Kidney epithelial cell (primary cell): ENCODE measurements at regions not wholly inside any gene's neighbourhood (a gene's known extent, or its start where the extent isn't known, plus 50 kb on each side); places are given as distances from the start of the nearest gene placed in this dataset.
A peak's percentile ranks its signal among the peaks of the same experiment; 100 is the strongest.

ENCODE experiments used
- DNase-seq: peaks from one replicate; pipeline ENCODE4 v3.0.0-alpha.2; 2010; ENCODE audit warnings: low read depth
- H3K27me3 ChIP-seq: 2 replicates; pipeline ENCODE4 v1.6.0; 2011; ENCODE audit warnings: low read length; ENCODE audit not compliant: control insufficient read depth, insufficient read depth
- H3K36me3 ChIP-seq: 2 replicates; pipeline ENCODE4 v1.5.1; 2011; ENCODE audit warnings: low read length; ENCODE audit not compliant: control insufficient read depth, insufficient read depth
- H3K4me3 ChIP-seq: 2 replicates; pipeline ENCODE4 v1.5.1; 2011; ENCODE audit warnings: low read depth, mild to moderate bottlenecking, control low read depth, low read length
- TF ChIP-seq, protein P1 (sequence below): IDR thresholded peaks from 2 replicates; pipeline ENCODE4 v1.5.1; 2011; ENCODE audit warnings: mild to moderate bottlenecking, moderate library complexity, low read length, control low read depth, inconsistent platforms; ENCODE audit not compliant: insufficient read depth, poor library complexity, severe bottlenecking

GRCh38 chr20:57048027-57048869 lies 218.2 kb downstream of the BMP7 start:
- no peak for DNase-seq
- Histone ChIP-seq H3K36me3 (no peaks in the 10 kb centered on the region), H3K27me3 (no peaks in the 10 kb centered on the region), H3K4me3 (no peak overlapping the region)
- TF ChIP-seq, protein P1, sequence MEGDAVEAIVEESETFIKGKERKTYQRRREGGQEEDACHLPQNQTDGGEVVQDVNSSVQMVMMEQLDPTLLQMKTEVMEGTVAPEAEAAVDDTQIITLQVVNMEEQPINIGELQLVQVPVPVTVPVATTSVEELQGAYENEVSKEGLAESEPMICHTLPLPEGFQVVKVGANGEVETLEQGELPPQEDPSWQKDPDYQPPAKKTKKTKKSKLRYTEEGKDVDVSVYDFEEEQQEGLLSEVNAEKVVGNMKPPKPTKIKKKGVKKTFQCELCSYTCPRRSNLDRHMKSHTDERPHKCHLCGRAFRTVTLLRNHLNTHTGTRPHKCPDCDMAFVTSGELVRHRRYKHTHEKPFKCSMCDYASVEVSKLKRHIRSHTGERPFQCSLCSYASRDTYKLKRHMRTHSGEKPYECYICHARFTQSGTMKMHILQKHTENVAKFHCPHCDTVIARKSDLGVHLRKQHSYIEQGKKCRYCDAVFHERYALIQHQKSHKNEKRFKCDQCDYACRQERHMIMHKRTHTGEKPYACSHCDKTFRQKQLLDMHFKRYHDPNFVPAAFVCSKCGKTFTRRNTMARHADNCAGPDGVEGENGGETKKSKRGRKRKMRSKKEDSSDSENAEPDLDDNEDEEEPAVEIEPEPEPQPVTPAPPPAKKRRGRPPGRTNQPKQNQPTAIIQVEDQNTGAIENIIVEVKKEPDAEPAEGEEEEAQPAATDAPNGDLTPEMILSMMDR: peak; percentile 66

GRCh38 chr20:57049296-57049695 lies 217.1 kb downstream of the BMP7 start:
- no peak for DNase-seq
- H3K4me3 ChIP-seq: no peak overlapping the region
- no peaks in the 10 kb centered on the region for H3K27me3 ChIP-seq
- no peaks in the 10 kb centered on the region for H3K36me3 ChIP-seq
- TF ChIP-seq, protein P1: no peak

DNA sequence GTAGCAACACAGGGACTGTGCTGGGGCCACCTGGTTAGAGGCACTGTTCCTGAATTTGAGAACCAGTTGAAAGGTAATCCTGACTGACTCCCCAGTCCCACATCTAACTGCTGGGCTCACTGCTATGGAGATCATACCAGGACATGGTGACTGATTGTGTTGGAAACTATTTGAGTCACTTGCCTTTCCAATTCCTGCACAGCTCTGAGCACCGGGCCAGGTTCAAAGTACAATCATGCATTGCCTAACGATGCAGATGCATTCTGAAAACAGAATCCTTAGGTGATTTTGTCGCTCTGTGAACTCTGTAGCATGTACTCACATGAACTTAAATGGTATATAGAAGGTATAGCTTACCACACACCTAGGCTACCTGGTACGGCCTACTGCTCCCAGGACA lies 215.3 kb downstream of the BMP7 start:
- Histone ChIP-seq H3K4me3 (no peak overlapping the region), H3K27me3 (no peaks in the 10 kb centered on the region), H3K36me3 (no peaks in the 10 kb centered on the region)
- TF ChIP-seq, protein P1: no peak
- DNase-seq: no peak

GRCh38 chr20:57053067-57053466 lies 213.4 kb downstream of the BMP7 start:
- no peak overlapping the region for H3K4me3 ChIP-seq
- TF ChIP-seq, protein P1: no peak
- H3K36me3 ChIP-seq: no peaks in the 10 kb centered on the region
- DNase-seq: no peak
- no peaks in the 10 kb centered on the region for H3K27me3 ChIP-seq

DNA sequence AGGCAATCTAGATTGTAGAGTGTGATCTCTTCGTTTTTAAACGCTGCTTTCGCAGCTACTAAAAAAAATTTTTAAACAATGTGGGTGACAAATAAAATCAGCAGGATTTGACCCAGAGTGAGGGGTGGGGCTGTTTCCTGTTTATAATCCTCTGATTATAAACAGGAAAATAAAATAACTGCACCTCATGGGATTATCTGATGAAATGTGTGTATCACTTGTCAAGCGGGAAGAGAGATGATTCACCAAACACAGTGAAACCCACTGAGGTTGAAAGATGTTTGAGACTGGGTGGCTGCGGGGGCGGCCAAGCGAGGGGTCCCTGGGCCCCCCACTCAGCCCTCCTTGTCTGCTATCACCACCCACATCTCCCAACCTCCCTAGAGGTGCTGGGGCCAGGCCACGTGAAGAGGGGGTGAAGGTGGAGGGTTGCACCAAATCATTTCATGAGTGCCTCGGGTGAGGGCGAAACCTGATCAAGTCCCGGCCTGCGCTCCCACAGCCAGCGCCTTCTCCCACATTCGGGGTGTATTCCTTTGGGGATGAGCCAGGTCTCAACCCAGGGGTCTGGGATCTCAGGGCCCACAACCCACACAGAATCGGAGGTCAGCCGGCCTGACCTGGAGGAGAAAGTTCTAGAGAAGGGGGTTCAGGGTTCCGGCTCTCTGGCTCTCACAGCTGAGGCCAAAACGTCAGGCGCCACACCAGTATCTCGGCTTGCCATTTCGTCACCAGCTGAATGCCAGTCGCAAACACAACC lies 212.5 kb downstream of the BMP7 start:
- H3K4me3 ChIP-seq: no peak overlapping the region
- H3K36me3 ChIP-seq: no peaks in the 10 kb centered on the region
- DNase-seq: no peak
- TF ChIP-seq, protein P1: no peak
- no peaks in the 10 kb centered on the region for H3K27me3 ChIP-seq
